Right lobe of liver (tissue), 6 donors: ENCODE measurements at regions not wholly inside any gene's neighbourhood (a gene's known extent, or its start where the extent isn't known, plus 50 kb on each side); places are given as distances from the start of the nearest gene placed in this dataset.
"Not testable (repeated sequence)": the region's sequence is repeated elsewhere in the genome, so short reads cannot be mapped to it uniquely, and the experiment has no call there.

Experiments used
- ATAC-seq, 4 donors: fragments of 200-7000 bp; cut with Tn5 transposase; one replicate each; pipeline ENCODE4 v1.9.1; 2020; ENCODE audit warnings: mild to moderate bottlenecking in 4 of 4, moderate library complexity in 4 of 4
- DNase-seq, 3 donors: peaks; one replicate each; pipeline ENCODE4 v3.0.0-alpha.2; 2020
- H3K27ac ChIP-seq, 3 donors: fragments of 200-600 bp; one replicate each; pipeline ENCODE4 v1.8.0; 2022
- H3K27me3 ChIP-seq, 2 donors: fragments of 200-600 bp; one replicate each; pipeline ENCODE4 v1.8.0; 2022
- H3K36me3 ChIP-seq, 4 donors: fragments of 200-600 bp; sonication (generic) in 1 of 4; one replicate each; pipeline versions ENCODE4 v1.5.1 to v1.8.0; 2017 to 2022; ENCODE audit warnings: control low read depth in 1 of 4
- H3K4me1 ChIP-seq, 4 donors: fragments of 200-600 bp; sonication (generic) in 1 of 4; one replicate each; pipeline versions ENCODE4 v1.5.1 to v1.8.0; 2017 to 2022; ENCODE audit warnings: control low read depth in 1 of 4
- H3K4me3 ChIP-seq, 3 donors: fragments of 200-600 bp; one replicate each; pipeline ENCODE4 v1.8.0; 2022
- H3K9me3 ChIP-seq, 4 donors: fragments of 200-600 bp; sonication (generic) in 1 of 4; one replicate each; pipeline versions ENCODE4 v1.5.1 to v1.8.0; 2017 to 2022; ENCODE audit warnings: control low read depth in 1 of 4
- CTCF ChIP-seq, 4 donors: fragments of 200-600 bp in 3 of 4; fragments of 450-650 bp in 1 of 4; IDR thresholded peaks; one replicate each; pipeline versions ENCODE4 v1.5.1 to v1.8.0; 2016 to 2022; ENCODE audit warnings: antibody characterized with exemption in 4 of 4, mild to moderate bottlenecking in 2 of 4
- POLR2A ChIP-seq: fragments of 450-650 bp; IDR thresholded peaks from one replicate; pipeline ENCODE4 v1.6.1; 2017; ENCODE audit warnings: antibody characterized with exemption, mild to moderate bottlenecking
- WGBS: methylation state at CpG from one replicate; pipeline ENCODE4 v1.1.6; 2018; ENCODE audit warnings: low coverage, low lambda C conversion rate; ENCODE audit not compliant: insufficient coverage; ENCODE audit errors: missing lambda C conversion rate; 5-methylcytosine and 5-hydroxymethylcytosine counted together
- intact Hi-C, 2 donors: fragments of 100-400 bp; cut with DNase I; formaldehyde crosslinking; loops; one replicate each; pipeline versions ENCODE4 v1.11.2 to v1.14.1; 2022
- donor health status: DM: no; HTN: yes; CAD: no.
- donor health status: DM: no; HTN: no; CAD: no.
- donor health status: DM: no; HTN: no; CAD: no.
- donor health status: DM: no; HTN: yes; CAD: no.
- donor health status: DM: no; HTN: yes; CAD: no.

DNA sequence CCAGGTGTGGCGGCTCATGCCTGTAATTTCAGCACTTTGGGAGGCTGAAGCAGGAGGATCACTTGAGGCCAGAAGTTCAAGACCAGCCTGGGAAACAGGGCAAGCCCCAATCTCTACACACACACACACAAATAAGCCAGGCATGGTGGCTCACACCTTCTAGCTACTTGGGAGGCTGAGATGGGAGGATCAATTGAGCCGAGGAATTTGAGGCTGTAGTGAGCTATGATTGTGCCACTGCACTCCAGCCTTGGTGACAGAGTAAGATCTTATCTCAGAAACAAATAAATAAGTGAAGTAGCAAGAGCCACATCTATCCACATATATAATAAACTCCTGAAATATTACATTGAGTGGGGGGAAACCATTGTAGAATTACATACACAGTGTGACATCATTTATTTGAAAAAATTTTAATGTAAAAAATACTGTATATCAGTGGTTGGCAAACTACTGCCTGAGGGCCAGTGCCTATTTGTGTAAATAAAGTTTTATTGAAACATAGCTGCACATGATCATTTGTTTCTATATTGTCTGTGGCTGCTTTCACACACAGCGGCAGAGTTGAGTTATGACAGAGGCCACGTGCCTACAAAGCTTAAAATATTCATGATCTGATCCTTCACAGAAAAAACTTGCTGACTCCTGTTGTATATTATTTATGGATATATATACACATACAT, 54.7 kb upstream of the ARHGEF7 start:
- no peak for ATAC-seq
- H3K4me1 ChIP-seq: no peaks in the 10 kb centered on the region
- no peak overlapping the region for H3K4me3 ChIP-seq
- 74% methylated on average over 4 of the region's 4 CpGs for WGBS
- DNase-seq: no peak
- H3K36me3 ChIP-seq: no peaks in the 10 kb centered on the region
- no peak overlapping the region for H3K27ac ChIP-seq
- no peaks in the 10 kb centered on the region for H3K27me3 ChIP-seq
- no peaks in the 10 kb centered on the region for H3K9me3 ChIP-seq
- intact Hi-C loops: loop anchor here in 1 of 2 donors (5.0 kb wide), 1 partner anchor 167 kb away; no protein-coding TSS in a partner anchor
- TF ChIP-seq POLR2A (no peak), CTCF (IDR thresholded peaks at IDR 0.05) (no peak)

GRCh38 chr13:111058796-111059506, 56.2 kb upstream of the ARHGEF7 start:
- TF ChIP-seq POLR2A (no peak), CTCF (IDR thresholded peaks at IDR 0.05) (no peak)
- 48% methylated on average over 4 of the region's 5 CpGs for WGBS
- Histone ChIP-seq H3K4me3 (no peak overlapping the region), H3K36me3 (no peaks in the 10 kb centered on the region), H3K9me3 (no peaks in the 10 kb centered on the region), H3K27ac (no peak overlapping the region), H3K4me1 (no peaks in the 10 kb centered on the region), H3K27me3 (no peaks in the 10 kb centered on the region)
- ATAC-seq (no peak), DNase-seq (no peak)
- intact Hi-C loops: no loop called here

GRCh38 chr13:111058339-111058738, 56.8 kb upstream of the ARHGEF7 start:
- ATAC-seq, H3K36me3 ChIP-seq, H3K27ac ChIP-seq, DNase-seq, H3K4me1 ChIP-seq, H3K9me3 ChIP-seq, H3K27me3 ChIP-seq, intact Hi-C loops, H3K4me3 ChIP-seq: not testable (repeated sequence)

DNA sequence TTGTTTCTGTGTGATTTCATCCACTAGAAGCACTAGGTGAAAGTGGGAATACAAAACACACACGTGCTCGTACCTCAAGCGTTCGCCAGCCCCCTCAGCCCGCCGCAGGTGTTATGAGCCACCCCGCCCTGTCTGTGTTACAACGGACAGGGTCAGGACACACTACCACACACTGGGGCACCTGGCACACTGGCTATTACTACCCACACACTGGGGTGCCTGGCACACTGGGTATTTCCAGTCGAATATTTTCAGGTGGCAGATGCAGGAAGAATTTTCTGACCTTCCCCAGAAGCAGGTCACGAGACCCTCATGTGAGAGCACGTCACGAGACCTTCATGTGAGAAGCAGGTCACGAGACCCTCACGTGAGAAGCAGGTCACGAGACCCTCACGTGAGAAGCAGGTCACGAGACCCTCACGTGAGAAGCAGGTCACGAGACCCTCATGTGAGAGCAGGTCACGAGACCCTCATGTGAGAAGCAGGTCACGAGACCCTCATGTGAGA, 63.3 kb upstream of the ARHGEF7 start:
- ATAC-seq, H3K4me3 ChIP-seq, DNase-seq, H3K27me3 ChIP-seq, H3K36me3 ChIP-seq, H3K4me1 ChIP-seq, H3K27ac ChIP-seq, intact Hi-C loops, H3K9me3 ChIP-seq: not testable (repeated sequence)
- 40% methylated on average over 6 of the region's 21 CpGs for WGBS

DNA sequence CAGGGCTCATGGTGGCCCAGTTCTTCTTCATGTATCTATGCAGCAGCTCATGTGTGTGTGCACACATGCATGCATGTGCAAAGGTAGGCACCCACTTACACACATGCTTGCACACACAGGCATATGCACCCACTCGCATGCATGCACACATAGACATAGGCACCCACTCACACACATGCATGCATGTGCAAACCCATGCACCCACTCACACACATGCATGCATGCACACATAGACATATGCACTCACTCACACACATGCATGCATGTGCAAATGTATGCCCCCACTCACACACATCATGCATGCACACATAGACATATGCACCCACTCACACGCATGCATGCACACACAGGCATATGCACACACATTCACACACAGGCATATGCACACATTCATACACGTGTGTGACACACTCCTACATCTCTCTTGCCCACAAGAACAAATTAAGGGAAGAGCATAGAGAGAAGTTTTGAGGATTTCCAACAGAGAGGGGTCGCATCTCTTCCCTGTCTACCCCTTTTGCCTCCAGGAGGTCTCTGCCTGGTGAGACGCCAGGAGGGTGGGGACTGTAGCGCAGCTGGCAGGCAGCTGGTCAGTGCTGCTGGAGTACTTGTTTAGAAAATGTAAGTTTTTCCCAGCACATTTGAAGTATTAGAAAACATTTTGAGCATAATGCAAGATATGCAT, 63.9 kb upstream of the ARHGEF7 start:
- Histone ChIP-seq H3K4me1 (no peaks in the 10 kb centered on the region), H3K36me3 (no peaks in the 10 kb centered on the region), H3K4me3 (no peak overlapping the region), H3K27me3 (no peaks in the 10 kb centered on the region), H3K9me3 (no peaks in the 10 kb centered on the region), H3K27ac (no peak overlapping the region)
- 67% methylated on average over 6 of the region's 6 CpGs for WGBS
- intact Hi-C loops: no loop called here
- TF ChIP-seq POLR2A (no peak), CTCF (IDR thresholded peaks at IDR 0.05) (no peak)
- ATAC-seq: no peak
- no peak for DNase-seq
